ENCODE measurements at regions not wholly inside any gene's neighbourhood (a gene's known extent, or its start where the extent isn't known, plus 50 kb on each side); places are given as distances from the start of the nearest gene placed in this dataset.

- Histone ChIP-seq H3K27ac (no peak overlapping the region), H3K9me3 (no peaks in the 10 kb centered on the region), H3K27me3 (no peaks in the 10 kb centered on the region), H3K4me1 (peaks cover 0 to 3% (median 0%) of the 10 kb centered on the region in 4 donors), H3K36me3 (no peaks in the 10 kb centered on the region), H3K4me3 (no peak overlapping the region)
- DNase-seq (ENCODE audit: low spot score in 2 of 2), result no peak
- 59 to 62% methylated on average over 2 of the region's 2 CpGs for WGBS, 2 donors
- TF ChIP-seq CTCF (IDR thresholded peaks at IDR 0.05), result no peak
- no peak for TF ChIP-seq POLR2A (IDR thresholded peaks at IDR 0.05)
- TF ChIP-seq EP300 (IDR thresholded peaks at IDR 0.05), result no peak
Observed at GRCh38 chr2:220999356-220999755, 572.7 kb downstream of the EPHA4 start.

- Histone ChIP-seq H3K27ac (no peak overlapping the region), H3K4me1 (no peaks in the 10 kb centered on the region), H3K36me3 (no peaks in the 10 kb centered on the region), H3K27me3 (no peaks in the 10 kb centered on the region), H3K4me3 (no peak overlapping the region), H3K9me3 (no peaks in the 10 kb centered on the region)
- TF ChIP-seq POLR2A (IDR thresholded peaks at IDR 0.05) (no peak), EP300 (IDR thresholded peaks at IDR 0.05) (no peak), CTCF (IDR thresholded peaks at IDR 0.05) (no peak)
- DNase-seq (ENCODE audit: low spot score in 2 of 2), result no peak
- 30 to 36% methylated on average over 2 of the region's 2 CpGs for WGBS, 2 donors
Observed at GRCh38 chr2:221001381-221001801, 570.7 kb downstream of the EPHA4 start.

DNA sequence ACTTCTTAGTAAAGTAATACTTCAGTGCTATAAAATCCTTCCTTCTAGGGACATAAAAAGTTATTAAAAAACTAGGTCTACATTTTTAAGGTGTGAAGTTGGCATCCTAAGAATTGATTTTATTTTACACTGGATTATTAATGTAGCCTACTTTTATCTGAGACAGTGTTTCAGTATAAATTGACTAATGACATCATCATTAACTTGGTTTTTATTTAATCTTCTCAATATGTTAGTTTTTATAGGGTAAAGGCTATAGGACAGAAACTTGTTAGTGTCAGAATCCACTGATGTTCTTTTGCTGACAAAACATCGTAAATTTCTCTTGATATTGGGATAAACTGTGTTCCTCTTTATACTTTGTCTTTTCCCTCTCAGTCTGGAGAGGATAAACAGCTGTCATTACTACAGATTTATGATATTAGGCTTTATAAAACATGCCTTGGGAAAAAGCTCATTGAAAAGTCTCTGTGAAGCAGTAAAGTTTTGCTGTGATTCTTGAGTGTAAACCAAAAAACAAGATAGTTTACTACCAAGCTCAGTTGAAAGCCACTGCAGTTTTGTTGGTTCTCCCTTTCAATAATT, 569.9 kb downstream of the EPHA4 start:
- Histone ChIP-seq H3K9me3 (no peaks in the 10 kb centered on the region), H3K27me3 (no peaks in the 10 kb centered on the region), H3K4me3 (no peak overlapping the region), H3K4me1 (no peaks in the 10 kb centered on the region), H3K27ac (no peak overlapping the region), H3K36me3 (no peaks in the 10 kb centered on the region)
- 0 to 44% methylated on average over 1 of the region's 1 CpG for WGBS, 2 donors
- no peak for DNase-seq (ENCODE audit: low spot score in 2 of 2)
- TF ChIP-seq CTCF (IDR thresholded peaks at IDR 0.05), result no peak
- TF ChIP-seq EP300 (IDR thresholded peaks at IDR 0.05), result no peak
- TF ChIP-seq POLR2A (IDR thresholded peaks at IDR 0.05), result no peak

DNA sequence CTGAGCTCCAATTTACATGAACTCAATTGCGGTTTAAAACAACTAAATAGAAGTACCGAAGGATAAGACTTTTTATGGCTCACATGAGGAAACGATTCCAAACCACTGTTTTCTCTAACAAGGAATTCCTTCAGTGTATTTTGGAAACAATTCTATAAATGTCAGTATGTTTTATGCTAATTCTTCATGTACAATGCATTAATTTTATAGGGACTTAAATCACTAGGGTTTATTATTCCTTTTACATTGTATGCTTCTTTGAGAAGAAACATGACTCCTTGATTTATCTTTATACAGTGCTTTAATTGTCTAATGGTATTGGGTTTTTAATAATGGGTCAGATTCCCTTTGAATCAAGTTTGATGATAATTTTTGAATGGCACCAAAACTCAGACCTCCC, 566.8 kb downstream of the EPHA4 start:
- H3K4me1 ChIP-seq, result no peaks in the 10 kb centered on the region
- WGBS, 2 donors, result 43 to 60% methylated on average over 3 of the region's 3 CpGs

GRCh38 chr2:221006084-221006483, 566.0 kb downstream of the EPHA4 start:
- no peak for DNase-seq (ENCODE audit: low spot score in 2 of 2)
- no peak for TF ChIP-seq EP300 (IDR thresholded peaks at IDR 0.05)
- no peak for TF ChIP-seq CTCF (IDR thresholded peaks at IDR 0.05)
- no peak for TF ChIP-seq POLR2A (IDR thresholded peaks at IDR 0.05)

More for the DNA sequence above, 566.8 kb downstream of the EPHA4 start:
- no peaks in the 10 kb centered on the region for H3K9me3 ChIP-seq
- DNase-seq (ENCODE audit: low spot score in 2 of 2), result no peak
- H3K36me3 ChIP-seq, result no peaks in the 10 kb centered on the region
- no peaks in the 10 kb centered on the region for H3K27me3 ChIP-seq
- TF ChIP-seq CTCF (IDR thresholded peaks at IDR 0.05) (no peak), POLR2A (IDR thresholded peaks at IDR 0.05) (no peak), EP300 (IDR thresholded peaks at IDR 0.05) (no peak)
- no peak overlapping the region for H3K4me3 ChIP-seq
- H3K27ac ChIP-seq, result no peak overlapping the region

More at GRCh38 chr2:221006084-221006483, 566.0 kb downstream of the EPHA4 start:
- H3K4me1 ChIP-seq, result no peaks in the 10 kb centered on the region
- H3K36me3 ChIP-seq, result no peaks in the 10 kb centered on the region
- no peak overlapping the region for H3K4me3 ChIP-seq
- H3K9me3 ChIP-seq, result no peaks in the 10 kb centered on the region
- no peak overlapping the region for H3K27ac ChIP-seq
- H3K27me3 ChIP-seq, result no peaks in the 10 kb centered on the region
